Heart left ventricle (tissue), 13 donors: ENCODE measurements at regions not wholly inside any gene's neighbourhood (a gene's known extent, or its start where the extent isn't known, plus 50 kb on each side); places are given as distances from the start of the nearest gene placed in this dataset.
"Not testable (repeated sequence)": the region's sequence is repeated elsewhere in the genome, so short reads cannot be mapped to it uniquely, and the experiment has no call there.

Experiments used
- POLR2A ChIP-seq, 2 donors: fragments of 450-650 bp; IDR thresholded peaks; one replicate each; pipeline ENCODE4 v1.6.1; 2017; ENCODE audit warnings: antibody characterized with exemption in 2 of 2, mild to moderate bottlenecking in 2 of 2, moderate library complexity in 2 of 2
- TF ChIP-seq, protein P1 (sequence below), 12 donors: fragments of 200-600 bp; sonication (generic) in 4 of 12; IDR thresholded peaks; one replicate each; pipeline versions ENCODE4 v1.5.0 to v1.8.0; 2018 to 2022; ENCODE audit warnings: antibody characterized with exemption in 12 of 12, mild to moderate bottlenecking in 5 of 12
- donor health status: ischemic (EF 13 %, LVEDD 7.1; RV severe dilation, severe dysfunction).
- donor health status: DM: no; HTN: yes; CAD: no.
- donor health status: DM: no; HTN: no; CAD: no.
- donor health status: ischemic (EF 25% LVEDD 6.9; RV normal size, moderate dysfunction).
- donor health status: ischemic (EF 25% LVEDD 5.7; RV mildly dilated, moderate dysfunction).
- donor health status: ischemic (EF 35%, LVEDD 5.7; RV mildly dilated, moderate dysfunction).
- donor health status: nonischemic (EF 11% LVEDD 7.7; RV severe dilation, severe dysfunction).
- donor health status: DM: yes; HTN: yes; CAD: no.
- donor health status: PGD.
- donor health status: ischemic (EF 29% LVEDD 5.4; RV normal size, mild dysfunction).
- donor health status: nonischemic (EF 23%, LVEDD 6.1; RV moderate dilation, normal function).

DNA sequence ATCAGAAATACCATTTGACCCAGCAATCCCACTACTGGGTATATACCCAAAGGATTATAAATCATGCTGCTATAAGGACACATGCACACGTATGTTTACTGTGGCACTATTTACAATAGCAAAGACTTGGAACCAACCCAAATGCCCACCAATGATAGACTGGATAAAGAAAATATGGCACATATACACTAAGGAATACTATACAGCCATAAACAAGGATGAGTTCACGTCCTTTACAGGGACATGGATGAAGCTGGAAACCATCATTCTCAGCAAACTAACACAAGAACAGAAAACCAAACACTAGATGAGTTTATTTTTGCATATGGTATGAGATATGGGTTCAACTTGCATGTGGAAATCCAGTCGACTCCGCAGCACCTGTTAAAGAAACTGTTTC, 168.8 kb upstream of the FGF13 start:
- not testable (repeated sequence) for TF ChIP-seq POLR2A (IDR thresholded peaks at IDR 0.05)
- TF ChIP-seq, protein P1, sequence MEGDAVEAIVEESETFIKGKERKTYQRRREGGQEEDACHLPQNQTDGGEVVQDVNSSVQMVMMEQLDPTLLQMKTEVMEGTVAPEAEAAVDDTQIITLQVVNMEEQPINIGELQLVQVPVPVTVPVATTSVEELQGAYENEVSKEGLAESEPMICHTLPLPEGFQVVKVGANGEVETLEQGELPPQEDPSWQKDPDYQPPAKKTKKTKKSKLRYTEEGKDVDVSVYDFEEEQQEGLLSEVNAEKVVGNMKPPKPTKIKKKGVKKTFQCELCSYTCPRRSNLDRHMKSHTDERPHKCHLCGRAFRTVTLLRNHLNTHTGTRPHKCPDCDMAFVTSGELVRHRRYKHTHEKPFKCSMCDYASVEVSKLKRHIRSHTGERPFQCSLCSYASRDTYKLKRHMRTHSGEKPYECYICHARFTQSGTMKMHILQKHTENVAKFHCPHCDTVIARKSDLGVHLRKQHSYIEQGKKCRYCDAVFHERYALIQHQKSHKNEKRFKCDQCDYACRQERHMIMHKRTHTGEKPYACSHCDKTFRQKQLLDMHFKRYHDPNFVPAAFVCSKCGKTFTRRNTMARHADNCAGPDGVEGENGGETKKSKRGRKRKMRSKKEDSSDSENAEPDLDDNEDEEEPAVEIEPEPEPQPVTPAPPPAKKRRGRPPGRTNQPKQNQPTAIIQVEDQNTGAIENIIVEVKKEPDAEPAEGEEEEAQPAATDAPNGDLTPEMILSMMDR (IDR thresholded peaks at IDR 0.05): not testable (repeated sequence)
